ENCODE measurements at regions not wholly inside any gene's neighbourhood (a gene's known extent, or its start where the extent isn't known, plus 50 kb on each side); places are given as distances from the start of the nearest gene placed in this dataset.

DNA sequence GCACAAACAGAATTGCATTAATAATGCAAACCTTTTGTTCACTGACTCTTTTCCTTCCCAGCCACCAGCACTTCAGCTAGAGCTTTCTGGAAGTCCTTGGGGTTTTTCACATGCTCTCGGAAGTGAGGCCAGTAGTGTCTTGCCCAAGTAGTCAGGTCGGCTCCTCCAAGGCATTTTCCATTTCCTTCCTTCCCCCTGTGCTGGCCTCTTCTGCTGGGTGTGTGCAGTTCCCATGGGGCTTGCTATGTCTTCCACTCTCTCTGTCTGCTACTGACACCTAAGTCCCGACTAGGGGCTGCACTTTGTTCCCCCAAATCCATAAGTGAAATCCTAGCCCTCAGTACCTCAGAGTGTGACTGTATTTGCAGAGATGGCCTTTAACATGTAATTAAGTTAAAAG, 175.6 kb upstream of the BMPER start:
- no peak for DNase-seq

DNA sequence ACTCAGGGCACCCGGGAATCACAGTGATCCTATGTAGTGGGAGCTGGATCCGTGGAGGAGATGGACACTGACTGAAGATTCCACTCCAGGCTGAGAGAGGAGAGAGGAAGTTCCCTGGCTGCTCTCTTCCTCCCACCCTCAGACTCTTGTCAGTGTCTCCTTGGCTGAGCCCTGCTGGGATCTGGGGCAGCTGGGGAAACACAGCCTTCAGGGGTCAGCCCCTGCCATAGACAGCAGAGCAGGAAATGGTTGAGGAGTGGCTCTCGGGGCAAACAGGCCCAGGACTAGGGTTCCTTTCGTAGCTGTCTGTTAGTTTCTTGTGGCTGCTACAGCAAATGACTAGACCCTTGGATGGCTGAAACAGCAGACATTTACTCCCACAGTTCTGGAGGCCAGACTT, 174.4 kb upstream of the BMPER start:
- DNase-seq: no peak

DNA sequence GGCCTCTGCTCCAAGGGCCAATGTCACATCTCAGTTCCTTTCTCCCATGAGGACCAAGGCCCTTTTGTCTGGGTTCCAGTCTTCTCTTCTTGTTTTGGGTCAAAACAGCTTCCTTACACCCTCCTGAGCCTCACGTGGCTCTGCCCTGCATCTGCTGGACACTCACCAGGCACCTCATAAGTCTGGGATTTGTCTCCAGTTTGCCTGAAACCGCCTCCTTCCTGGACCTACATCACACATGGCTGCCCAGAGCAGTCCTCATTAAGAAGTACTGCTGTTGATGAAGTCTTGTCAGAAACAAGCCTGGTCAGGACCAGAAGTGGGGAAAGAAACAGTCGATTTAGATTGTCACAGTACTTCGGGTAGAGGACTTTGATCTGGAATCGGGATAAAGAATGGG, 173.4 kb upstream of the BMPER start:
- DNase-seq: no peak

DNA sequence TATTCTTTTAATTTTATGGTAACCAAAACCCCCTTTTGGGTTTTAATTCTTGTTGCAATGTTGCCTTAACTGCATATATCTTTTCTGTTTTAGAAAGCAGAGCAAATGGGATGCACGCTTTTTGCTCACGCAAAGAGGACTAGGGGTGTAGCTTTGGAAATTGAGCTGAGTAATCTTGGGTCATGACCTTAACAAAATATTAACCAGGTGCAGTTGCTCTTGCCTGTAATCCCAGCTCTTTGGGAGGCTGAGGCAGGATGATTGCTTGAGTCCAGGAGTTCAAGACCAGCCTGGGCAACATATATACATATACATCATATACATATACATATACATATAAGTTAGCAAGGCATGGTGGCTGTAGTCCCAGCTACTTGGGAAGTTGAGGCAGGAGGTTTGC, 172.9 kb upstream of the BMPER start:
- no peak for DNase-seq

DNA sequence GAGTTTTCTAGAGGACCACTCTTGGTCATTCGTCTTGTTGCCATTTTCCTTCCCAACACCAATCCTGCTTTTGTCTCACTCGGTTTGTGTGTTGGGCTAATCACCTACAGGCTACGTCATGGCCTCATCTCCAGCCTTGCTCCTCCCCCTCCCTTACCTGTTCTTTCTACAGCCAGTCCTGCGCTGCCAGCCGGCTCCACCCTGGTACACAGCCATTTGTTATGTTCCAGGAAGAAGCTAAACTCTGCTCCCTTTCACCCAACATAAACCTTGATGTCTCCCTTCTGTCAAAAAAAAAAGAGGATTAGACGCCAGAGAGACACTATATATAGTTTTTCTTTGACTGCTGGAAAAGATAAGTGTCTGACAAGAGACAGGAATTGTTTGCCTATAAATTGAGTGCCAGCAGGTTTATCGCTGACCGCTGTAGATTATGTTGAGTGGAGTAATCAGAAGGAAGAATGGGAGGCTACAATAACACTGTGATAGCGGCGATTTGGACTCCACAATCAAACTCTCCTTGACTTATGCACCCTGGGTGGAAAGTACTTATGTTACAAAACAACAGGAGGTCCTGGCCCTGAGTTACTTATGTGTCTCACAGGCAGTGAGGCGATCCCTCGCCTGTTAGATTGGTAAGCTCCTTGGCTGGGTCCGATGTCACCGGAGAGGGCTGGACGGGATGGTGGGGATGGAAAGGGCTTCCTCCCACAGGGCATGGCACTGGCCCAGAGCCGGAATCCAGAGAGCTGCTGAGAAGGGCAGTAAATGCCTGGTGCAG, 171.3 kb upstream of the BMPER start:
- DNase-seq: no peak

DNA sequence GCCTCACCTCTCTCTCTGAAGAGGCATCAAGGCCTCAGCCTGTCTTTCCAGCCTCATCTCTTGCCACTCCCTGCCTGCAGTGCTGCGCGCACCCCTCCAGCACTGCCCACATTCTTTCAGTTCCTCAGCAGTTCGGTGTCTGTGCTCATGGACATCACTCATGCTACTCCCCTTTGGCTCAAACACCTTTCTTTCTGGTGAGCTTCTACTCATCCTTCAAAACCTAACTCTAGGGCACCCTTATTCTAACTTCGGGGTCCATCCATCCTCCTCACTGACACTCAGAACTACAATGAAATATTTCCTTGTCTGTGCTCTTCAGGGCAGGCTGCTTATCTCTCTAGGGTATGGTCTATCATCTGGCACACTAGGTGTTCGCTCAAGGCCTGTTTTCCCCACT, 169.9 kb upstream of the BMPER start:
- no peak for DNase-seq

DNA sequence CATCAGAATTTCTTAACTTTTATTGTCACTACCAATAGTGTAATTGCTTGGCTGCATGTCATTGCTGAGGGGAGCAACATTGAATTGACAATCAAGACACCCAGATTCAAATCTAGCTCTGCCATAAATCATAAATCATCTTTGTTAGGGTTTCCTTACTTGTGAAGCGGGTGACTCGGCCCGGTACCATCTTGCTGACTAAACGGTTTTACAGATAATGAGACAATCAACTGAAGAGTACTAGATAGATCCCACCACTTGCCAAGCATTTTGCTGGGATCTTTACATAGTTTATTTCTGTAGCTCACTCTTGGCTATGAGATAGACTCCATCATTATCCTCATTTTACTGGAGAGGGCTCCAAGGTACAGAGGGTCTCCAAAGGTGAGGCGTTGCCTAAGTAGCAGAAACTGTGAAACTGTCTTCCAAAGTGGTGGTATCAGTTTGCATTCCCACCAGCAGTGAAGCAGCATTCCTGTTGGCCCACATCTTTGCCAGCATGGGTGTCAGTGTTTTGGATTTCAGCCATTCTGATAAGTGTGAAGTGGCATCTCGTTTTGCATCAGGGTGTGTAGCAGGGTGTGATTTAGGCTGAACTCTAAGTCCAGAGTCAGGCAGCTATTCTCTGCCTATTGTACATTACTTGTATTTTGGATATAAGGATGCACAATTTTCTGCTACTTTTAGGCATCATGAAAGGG, 168.7 kb upstream of the BMPER start:
- DNase-seq: no peak

DNA sequence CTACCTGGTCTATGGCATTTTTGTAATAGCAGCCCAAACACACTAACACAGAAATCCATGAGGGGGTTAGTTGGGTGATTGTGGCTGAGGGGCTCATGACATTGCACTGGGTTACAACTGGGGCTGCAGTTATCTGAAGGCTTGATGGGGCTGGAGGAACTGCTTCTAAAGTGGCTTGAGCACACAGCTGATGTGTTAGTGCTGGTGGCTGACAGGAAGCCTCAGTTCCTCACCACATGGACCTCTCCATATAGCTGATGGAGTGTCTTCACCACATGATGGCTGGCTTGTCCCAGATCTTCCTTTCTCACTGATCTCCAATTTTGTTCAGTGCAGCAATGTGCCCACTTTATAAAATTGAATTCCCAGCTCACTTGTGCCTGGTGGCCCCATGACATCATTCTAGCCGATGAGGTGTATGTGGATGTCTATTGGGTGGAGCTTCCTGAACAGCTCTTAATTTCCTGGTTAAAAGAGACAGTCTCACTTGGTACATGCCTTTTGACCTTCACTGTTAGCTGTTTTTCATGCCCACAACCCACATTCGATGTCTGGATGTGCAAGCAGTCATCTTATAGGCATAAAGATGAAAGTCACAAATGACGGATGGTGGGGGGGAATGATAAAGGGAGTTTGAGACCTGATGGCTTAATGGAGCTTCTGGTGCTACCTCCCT, 166.9 kb upstream of the BMPER start:
- DNase-seq: no peak

DNA sequence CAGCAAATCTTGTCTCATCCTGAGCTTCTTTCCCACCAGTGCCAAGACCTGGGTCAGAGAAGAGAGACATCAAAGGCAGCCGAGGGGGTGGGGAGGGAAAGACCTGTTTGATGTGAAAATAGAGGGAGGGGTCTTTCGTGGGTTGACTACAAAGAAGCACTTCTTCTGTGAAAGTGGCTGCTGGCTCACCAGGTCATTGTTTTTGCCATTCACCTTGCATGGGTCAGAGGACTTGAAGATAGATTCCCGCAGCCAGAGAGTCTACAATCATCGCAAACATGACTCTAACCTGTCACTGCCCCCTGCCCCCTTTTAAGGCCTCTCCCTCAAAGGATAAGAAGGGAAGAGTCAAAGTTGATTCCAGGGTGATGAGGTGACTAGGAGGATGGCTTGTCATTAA, 166.1 kb upstream of the BMPER start:
- DNase-seq: no peak

DNA sequence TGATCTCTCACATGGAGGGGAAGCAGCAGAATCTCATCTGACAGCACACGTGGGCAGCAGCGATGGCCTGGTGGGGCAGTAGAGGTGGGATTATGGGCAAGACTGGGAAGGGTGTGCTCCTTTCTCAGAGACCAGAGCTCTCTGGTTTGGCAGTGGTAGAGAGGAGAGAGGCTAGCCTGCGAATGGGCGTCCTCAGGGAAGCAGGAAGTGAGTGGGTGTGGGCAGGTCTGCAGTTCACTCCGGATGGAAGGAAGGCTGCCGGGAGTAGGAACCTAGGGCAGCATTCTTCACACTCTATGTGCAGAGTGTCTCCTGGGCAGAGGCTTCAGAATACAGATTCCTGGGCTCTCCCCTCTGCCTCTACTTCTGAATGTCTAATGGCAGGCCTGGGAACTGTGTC, 162.8 kb upstream of the BMPER start:
- DNase-seq: no peak

DNA sequence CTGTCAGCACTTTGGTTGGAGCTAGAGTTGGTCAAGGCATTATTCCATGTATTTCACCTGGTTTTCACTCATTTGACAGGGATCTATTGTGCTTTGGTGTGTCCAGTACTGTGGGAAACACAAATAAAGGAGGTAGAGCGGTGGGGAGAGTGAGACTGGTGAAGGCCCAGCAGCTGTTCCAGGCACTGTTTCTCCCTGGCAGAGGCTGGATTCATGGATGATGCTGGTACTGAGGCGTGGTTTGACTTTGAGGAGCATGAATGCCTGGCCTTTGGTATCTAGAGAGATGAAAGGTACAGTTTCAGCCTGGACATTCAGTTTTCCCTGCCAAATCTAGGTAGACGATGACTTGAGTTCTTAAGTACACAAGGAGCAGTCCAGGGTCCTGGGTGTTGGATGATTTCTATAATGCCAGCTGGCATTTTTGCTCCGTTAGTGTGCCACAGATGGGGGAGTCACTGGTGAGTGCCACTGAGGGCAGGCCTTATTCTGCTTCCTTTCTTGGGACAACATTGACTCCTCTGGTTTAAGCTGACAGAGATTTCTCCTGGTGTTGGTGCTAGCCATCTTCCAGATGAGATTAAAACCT, 162.2 kb upstream of the BMPER start:
- no peak for DNase-seq

DNA sequence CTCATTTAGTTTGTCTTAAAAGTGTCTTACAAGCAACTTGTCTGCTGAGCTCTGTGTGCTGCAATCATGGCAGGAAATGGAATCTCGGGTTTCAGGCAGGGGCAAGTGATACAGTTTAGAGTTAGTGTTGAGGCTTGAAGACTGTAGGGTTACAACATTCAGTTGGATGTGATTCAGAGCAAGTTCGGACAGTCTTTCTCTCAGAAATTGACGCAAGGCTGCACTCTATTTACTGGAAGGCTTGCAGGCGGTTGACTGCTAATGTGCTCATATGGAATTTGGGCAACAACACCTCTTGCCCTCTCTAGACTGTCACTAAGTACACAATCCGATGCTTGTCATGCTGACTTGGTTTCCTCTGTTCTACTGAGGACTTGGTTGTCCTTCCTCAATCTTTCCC, 161.7 kb upstream of the BMPER start:
- DNase-seq: no peak

DNA sequence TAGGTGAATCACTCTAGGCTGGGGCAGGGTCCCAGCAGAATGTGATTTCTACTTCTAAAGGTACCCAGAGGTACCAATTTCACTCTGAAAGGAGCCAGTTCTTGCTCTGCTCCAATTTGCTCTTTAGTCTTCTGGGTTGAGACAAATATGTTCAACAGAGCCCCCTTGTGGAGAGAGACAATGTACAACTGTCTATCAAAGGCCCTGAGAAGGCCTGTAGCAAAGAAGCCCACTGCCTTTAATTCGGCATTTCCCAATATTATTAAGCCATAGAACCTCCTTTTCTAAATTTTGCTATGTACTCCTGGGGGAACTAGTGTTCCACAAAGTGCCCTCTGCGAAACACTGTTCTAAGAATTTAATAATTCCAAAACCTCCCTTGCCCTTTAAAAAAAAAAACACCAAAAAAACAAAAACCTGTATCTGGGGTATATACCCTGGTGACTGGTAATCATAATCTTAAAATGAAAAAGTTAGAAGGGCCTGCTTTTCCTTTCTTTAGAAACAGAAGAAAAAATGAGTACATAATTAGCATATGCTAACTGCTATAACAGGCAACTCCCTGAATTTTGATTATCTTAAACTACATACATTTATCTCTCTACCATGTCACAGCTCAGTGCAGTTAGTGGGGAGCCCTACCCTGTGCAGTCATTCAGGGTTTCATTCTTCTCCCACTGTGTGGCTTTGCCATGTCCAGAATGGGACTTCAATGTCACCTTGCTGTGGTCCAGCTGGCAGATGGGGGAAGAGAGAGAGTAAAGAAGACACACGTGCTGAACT, 160.9 kb upstream of the BMPER start:
- DNase-seq: peak; percentile 4

DNA sequence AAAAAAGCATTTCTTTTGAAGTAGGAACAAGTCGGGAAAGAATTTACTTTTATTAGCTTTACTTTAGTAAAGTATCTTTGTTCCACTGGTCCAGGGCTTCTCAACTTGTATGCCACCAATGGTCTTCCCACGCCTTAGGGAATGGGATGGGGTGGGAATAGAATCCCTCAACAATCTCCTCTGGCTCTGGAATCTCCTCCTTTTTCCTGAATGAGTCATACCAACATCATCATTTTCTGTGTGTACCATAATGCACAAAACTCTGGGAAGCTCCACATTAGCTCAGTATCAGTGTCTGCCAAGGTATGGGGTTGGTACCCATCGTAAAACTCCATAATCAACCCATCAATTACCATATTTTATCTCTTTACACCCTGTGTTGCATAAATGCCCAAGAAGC, 159.4 kb upstream of the BMPER start:
- no peak for DNase-seq

DNA sequence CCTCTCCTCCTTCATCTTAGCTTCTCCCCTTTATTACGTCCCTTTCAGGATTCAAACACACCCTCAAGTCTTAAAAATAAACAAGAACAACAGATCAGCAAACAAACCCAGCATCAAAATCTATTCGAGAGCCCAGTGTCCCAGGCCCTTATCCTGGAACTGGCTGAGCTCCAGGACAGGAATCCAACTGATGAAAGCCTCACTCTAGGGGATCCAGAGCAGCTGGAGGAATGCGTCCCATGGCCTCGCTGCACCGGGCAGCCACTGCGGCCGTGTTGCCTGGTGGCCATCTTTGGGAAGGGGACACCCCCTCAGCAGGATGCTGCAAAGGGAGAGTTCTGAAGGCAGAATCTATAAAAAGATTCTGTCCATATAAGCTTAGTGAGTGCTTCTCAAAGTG, 156.5 kb upstream of the BMPER start:
- no peak for DNase-seq

DNA sequence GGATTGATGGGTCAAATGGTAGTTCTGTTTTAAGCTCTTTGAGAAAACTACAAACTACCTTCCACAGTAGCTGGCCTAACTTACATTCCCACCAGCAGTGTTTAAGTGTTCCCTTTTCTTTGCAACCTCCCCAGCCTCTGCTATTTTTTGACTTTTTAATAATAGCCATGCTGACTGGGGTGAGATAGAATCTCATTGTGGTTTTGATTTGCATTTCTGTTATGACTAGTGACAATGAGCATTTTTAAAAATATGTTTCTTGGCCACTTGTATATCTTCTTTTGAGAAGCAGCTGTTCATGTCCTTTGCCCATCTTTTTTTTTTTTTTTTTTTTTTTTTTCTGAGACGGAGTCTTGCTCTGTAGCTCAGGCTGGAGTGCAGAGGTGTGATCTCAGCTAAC, 155.2 kb upstream of the BMPER start:
- no peak for DNase-seq

DNA sequence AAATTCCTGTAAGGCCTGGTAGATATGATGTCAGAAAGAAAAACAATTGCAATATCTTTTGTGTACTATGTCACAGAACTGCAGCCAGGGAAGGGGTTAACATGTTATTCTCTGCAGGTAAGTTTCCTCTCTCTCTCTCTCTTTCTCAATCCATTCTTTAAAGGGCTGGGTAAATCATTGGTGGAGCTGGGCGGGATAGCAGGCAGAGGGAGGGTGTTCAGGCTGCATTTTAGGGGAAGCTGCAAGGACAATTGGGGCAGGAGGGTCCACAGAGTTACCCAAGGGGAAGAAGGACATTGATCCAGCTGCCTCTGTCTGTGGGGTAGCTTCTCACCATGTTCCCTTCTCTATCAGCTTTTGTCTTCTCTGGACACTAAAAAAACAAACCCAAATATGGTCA, 153.9 kb upstream of the BMPER start:
- no peak for DNase-seq

DNA sequence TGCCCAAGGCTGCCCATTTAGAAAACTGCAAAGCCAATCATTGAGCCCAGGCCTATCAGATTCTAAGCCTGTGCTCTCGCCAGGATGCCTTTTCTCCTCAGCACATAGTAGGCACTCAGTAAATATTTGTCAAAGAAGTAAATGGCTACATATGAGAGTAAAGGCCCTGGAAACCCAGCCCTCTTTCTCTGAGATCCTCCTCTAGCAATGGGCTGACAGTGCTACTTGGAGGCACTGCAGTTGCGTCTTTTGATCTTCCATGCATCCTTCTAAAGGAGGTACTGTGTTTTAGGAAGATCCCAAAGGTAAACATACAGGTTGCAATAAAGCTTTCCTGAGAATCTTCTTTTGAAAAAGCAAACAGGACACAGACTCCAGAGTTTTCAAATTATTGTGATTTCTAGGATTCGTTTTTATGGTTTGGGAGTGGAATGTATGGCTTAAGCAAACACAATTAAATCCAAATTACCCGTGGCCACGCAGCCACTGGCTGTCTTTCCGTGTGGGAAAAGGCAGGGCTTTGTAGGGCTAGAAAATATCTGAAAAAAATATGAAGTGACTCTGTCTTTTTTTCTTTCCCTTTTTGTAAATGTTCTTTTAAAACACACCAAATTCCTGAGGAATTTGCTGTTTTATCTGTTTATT, 151.3 kb upstream of the BMPER start:
- DNase-seq: no peak

DNA sequence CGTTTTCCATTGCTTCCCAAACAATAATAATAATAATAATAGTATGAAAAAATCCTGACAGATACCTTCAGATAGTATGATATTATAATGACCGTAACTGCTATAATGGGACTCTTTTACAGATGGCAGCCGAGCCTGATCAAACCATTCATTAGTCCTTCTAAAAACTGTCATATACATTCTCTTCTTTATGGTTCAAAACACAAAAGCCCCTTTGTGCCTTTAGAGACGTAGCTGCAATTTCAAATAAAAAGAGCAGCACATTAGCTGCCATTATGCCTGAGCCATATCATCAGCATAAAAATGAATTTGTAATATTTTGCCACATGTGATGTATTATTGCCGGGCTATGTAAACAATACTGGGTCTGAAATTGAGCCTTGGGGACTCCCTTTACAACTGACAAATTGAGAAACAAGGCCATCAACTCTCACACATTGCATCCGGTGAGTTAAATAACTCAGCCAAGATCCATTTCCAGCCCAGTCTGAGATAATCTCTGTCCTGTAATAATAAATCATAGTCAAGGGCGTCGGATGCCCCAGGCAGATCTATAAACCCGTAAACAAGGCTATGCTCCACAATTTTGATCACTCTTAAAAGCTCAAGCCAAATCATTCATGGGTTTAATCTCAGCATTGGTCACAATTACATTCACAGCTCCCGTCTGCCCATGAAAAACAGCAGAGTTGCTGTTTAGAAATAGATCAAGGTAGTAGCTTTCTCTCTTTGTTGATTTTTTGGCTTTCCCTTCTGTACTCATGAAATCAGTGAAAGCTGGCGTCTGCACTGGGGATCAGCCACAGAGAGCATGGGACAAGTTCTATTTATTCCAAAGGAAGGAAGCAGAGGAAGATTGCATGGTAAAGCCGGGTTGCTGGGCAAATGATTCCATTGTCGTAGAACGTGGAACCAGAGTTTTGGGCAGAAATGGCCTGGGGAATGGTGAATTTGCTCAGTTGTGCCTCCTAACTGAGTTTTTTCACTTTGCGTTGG, 150.1 kb upstream of the BMPER start:
- DNase-seq: no peak

DNA sequence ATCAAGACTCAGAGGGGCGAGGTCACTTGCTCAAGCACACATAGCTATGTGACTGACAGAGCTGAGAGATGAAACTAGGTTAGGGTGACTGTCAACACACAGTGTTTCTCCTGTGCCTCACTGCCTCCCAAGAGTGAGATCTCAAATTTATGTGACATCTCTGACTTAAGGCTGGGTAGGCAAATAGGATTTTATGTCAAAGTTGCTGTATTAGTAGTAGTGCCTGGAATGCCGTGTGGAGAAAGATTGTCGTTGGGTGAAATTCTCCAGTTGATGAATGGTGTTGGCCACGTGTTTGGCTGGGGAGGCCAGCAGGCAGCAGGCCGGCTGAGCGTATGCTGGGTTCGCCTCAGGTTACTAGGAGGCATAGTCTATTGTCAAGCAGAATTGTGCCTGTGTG, 148.3 kb upstream of the BMPER start:
- no peak for DNase-seq

DNA sequence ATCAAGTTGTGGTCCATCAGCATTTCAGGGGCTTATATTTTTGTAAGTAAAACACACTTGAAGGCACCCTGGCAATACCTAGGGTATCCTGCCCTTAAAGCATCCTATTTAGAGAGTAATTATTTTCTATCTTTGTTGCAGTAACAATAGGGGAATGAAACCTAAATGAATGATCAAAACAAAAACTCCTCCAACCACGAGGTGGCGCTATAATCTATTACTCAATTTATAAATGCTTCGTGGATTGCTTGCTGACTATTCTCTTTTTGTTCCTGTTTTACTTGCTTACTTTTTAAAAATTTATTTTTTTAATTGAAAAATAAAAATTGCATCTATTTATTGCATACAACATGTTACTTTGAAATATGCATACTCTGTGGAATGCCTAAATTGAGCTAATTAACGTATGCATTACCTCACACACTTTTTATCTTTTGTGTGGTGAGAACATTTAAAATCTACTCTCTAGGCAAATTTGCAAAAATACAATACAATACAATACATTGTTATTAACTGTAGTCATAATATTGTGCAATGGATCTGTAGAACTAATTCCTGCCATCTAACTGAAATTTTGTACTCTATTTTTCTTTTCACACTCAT, 147.7 kb upstream of the BMPER start:
- DNase-seq: peak; percentile 35

All from MV-4-11 (cell line).